Stimulated activated naive CD4-positive, alpha-beta T cell (primary cell): ENCODE measurements at regions not wholly inside any gene's neighbourhood (a gene's known extent, or its start where the extent isn't known, plus 50 kb on each side); places are given as distances from the start of the nearest gene placed in this dataset.
"Not testable (repeated sequence)": the region's sequence is repeated elsewhere in the genome, so short reads cannot be mapped to it uniquely, and the experiment has no call there.

Source experiments
- DNase-seq, 6 experiments: peaks; one replicate each; lab custom pipeline; 2025; lab: John Stamatoyannopoulos, UW

DNA sequence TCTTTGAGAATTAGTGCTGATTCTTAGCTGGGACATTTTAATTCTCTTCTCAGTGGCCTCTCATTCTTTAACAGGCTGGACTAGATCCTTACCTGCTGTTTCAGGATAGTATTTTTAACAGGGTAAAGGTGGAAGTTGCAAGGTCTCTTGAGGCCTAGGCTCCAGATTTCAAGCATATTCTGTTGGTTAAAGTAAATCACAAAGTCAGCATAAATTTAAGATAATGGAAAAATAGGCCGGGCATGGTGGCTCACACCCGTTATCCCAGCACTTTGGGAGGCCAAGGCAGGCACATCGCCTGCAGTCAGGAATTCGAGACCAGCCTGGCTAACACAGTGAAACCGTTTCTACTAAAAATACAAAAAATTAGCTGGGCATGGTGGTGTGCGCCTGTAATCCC, 1149.0 kb downstream of the EPHA7 start:
- no peak for DNase-seq

DNA sequence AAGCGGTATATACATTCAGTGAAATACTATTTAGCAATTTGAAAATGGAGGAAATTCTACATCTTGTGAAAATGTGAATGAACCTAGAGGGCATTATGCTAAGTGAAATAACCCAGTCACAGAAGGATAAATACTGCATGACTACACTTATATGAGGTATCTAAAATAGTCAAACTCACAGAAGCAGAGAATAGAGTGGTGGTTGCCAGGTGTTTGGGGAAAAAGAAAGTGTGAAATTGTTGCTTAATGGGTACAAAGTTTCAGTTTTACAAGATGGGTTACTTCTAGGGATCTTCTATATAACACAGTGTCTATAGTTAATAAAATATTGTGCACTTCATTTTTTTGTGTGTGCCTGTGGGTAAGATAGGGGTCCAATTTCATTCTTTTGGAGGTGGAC, 1152.0 kb downstream of the EPHA7 start:
- no peak for DNase-seq

DNA sequence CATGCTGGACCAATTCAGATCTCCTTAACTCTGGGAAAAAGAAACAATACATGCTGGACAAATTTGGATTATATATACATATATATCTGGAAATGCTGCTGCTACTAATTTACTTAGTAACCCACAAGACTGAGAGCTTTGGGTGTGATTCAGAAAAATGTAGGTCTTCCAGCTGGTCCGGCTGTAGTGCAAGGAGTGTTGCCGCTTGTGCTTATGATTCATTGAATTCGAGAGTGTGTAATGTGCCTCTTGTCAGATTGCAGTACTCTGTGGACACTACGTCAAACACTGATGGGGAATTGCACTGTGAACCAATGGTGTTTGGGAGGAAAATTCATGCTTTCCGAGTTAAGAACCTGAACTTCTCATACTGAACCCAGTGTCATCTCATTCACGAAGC, 1155.5 kb downstream of the EPHA7 start:
- no peak for DNase-seq

DNA sequence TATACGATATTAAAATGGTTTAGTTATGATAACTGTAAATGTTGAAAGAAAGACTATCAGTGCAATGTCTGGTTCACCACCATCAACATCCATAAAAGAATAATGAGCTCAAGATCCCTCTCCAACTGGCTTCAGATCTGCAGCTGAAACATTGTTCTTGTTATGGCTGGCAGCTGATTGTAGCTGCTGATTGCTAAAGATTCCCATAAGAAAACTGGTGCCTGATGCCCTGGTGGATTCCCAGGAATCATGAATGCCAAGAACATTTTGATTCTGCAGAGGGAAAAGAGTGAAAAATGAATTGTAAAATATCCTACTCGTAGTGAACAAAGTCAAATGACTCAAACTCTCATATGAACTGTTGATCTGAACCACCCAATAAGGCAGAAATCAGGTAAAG, 1160.2 kb downstream of the EPHA7 start:
- no peak for DNase-seq

DNA sequence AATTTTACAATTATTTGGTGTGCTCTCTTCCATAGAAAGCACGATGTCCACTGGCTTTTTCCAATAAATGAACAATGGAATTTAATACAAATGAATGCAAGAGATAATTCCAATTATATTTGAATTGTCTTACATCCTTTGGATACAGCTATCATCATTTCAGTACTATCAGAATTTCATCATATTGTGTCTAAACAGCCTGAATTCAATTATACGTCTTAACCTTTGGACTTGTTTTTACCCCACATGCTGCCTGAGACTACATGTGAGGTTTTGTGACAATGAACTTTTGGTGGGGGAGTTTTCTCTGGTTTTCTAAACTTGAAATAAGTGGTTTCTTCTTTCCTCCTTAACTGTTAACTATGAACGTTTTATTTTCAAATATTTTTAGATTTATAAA, 1176.0 kb downstream of the EPHA7 start:
- DNase-seq = no peak

DNA sequence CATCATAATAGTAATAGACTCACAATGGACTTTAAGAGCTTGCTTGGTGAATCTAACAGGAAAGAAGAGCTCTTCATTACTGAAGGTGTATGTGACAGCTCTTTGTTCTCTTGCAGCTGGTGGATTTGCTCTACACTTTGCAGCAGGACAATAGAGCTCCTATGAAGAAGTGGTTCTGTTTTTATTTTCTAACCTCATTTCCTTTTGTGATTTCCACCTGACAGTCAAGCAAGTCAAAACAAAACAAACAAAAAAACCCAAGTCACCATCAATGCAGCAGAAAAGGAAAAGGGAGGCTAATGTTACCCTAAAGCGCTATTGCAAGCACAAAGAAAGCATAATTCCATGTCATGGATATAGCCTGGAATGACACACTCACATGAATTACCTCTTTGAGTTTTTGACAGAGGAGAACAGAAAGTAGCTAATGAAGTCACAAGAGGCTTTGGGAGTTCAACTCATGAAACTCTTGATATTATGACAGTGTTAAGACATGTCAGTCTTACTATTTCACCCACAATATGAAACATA, 1188.1 kb downstream of the EPHA7 start:
- DNase-seq = no peak

DNA sequence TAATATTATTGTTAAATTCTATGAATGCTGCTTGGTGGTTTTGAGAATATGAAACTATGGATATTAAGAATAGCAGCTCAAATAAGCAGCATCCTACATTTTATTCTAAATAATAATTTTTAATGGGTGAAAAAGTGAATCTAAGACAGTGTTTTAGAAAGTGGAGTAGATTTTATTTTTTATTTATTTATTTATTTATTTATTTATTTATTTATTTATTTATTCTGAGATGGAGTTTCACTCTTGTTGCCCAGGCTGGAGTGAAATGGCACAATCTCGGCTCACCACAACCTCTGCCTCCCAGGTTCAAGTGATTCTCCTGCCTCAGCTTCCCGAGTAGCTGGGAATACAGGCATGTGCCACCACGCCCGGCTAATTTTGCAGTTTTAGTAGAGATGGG, 1199.4 kb downstream of the EPHA7 start:
- not testable (repeated sequence) for DNase-seq

DNA sequence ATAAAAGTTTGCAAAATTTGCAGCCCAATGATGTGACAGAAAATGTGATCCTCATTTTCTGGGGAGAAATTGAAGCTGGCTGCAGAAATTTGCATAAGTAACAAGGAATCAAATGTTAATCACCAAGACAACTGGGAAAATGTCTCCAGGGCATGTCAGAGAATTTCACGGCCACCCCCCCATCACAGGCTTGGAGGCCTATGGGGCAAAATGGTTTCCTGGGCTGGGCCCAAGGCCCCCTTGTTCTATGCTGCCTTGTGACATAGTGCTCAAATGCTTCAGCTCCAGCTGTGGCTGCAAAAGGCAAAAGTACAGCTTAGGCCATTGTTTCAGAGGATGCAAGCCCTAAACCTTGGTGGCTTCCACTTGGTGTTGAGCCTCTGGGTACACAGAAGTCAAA, 1202.6 kb downstream of the EPHA7 start:
- no peak for DNase-seq

DNA sequence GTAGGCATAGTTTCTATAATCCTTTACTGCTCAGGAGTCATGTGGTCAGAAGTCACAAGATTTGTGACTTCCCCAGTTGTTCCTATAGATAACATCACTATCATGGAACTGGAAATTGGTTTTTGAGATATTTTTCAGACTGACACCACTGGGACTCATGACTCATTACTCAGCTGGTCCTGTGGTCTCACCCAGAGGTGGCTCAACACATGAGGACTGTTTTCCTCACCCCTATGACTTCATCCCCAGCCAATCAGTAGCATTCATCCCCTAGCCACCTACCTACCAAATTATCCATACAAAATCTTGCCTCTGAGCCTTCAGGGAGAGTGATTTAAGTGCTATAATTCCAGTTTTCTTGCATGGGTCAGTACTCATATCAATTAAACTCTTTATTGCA, 1217.7 kb downstream of the EPHA7 start:
- DNase-seq = no peak

DNA sequence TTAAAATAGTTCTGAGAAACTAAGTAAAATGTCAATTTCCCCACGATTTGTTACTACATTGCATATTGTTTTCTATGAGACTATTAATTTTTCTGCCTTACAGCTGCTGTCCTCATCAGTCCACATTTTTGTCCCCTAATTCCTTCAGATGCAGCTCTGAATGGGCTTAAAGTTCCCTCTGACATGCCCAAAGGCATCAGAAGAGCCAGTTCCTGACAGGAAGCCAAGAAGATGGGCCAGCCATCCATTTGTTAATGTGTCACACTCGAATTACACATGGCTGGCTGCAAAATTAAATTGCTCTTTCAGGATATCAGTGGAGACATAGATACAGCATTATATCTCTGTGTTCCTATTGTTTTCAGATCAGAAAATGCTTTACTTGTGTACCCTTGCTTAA, 1223.0 kb downstream of the EPHA7 start:
- no peak for DNase-seq

DNA sequence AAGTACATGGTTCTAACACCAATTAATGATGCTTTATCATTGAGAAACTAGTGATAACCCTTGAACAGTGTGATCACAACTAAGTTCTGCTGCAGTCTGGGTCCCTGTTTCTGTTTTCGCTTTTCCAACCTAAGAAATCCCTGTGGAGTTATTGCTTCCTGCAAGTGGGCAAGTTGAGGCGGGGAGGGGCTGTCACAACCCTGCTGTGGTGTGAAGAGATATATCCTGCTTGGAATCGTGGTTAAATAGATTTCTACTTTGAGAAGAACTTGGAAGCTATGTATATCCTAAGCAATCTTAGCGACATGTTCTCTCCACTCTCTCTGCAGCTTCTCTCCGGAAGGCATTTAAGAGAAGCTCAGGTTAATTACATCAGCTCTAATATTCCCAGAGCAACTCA, 1223.6 kb downstream of the EPHA7 start:
- DNase-seq = no peak

DNA sequence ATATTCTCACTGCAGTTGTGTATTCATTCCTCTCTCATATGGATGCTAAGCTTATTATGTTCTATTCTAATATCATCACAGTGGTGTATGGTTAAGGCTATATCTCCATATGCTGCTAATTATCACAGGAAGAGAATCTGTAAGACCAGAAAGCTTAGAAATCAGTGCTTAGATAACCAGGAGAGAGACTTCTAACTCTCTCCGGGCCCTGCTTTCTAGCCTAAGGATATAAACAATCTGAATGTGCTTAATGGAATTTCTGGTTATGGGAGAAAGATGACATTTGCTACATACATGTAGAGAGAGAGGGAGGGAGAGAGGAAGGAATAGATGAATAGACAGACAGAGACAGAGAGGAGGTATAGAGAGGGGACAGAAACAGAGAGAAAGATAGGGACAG, 1231.3 kb downstream of the EPHA7 start:
- DNase-seq = no peak

DNA sequence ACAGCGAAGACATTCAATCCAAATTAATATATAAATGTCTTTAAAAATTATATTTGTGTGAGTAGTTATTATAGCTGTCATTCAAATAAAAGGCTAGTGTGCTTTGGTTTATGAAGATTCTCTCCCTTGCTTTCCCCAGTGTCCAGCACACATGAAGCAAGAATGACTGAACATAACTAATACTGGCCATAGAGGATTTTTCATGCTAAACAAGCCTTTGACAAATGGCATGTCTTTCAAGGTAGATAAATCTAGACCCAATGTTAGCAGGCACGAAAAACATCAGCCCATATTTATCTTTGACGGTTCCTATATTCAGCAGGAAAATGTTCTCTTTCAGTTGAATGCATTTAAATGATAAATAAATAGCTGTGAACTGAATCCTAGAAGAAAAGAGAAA, 1234.4 kb downstream of the EPHA7 start:
- no peak for DNase-seq

DNA sequence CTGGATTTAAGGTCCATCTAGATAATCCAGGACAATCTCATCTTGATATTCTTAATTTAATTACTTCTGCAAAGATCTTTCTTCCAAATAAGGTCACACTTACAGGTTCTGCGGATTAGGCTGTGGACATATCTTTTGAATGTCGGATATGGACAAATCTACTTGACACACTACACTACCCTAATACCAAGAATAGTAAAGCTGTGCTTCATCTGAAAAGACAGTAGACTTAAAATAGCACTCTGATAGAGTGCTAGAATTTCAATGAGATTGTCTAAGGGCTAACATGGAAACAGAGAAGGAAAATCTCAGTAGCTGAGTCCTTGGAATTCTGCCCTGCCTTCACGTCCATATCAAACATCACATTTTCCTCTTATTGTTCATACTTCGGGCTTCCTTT, 1238.0 kb downstream of the EPHA7 start:
- no peak for DNase-seq

DNA sequence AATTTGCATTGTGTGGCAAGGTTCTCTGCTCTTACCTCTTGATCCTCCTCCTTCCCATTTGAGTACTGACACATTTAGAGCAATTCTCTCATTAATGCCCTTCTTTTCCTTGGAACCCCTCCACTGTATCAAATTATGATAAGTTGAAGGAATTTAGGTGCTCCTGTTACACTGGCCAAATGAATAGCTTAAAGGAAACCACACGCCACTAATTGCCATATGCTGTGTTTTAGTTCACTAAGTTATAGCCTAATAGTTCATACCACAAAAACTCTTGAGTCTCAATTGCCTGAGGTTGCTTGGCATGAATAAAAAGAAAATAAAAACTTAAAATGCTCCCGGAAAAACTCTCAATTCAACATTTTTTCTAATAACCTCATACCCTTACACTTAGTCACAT, 1239.3 kb downstream of the EPHA7 start:
- no peak for DNase-seq

DNA sequence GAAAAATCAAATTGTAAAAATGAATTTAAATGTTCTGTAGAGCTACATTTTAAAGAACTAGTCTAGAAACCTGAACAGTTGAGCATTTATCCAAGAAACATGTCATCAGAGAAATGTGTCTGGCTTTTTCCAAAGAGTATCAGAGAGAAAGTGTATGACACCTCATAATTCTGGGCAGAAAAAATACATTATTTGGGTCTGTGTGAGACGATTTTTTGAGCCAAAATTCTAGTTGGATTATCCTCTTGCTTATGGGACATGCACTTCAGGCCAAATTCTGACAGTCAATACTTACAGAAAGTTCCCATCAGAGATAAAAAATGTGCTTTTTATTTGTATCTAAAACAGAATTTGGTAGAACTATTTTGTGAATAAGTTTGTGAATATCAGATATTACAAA, 1242.7 kb downstream of the EPHA7 start:
- DNase-seq = no peak

DNA sequence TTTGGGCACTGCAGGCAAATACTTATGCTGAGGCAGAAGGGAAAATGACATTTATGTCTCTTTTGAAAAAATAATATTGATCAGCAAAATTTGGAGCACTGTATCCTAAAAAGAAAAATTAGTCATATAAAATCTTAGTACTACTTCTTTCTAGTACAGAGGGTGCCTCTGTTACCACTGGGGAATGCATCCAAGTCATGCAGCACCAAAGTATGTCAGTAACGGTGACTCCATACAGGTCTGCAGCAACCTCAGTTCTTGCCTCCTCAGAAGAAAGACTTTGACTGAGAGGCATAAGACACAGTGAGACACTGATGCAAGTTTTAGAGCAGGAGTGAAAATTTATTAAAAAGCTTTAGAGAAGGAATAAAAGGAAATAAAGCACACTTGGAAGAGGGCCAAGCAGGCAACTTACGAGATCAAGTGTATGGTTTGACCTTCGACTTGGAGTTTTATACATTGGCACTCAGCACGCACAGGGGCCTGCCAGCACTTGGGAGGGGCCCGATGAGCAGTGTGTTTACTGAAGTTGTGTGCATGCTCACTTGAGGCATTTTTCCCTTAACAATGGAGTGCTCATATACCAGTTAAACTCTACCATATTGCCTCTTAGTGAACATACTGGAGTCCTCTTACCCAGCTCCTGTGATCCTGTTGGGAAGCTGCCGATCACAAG, 1244.8 kb downstream of the EPHA7 start:
- no peak for DNase-seq

DNA sequence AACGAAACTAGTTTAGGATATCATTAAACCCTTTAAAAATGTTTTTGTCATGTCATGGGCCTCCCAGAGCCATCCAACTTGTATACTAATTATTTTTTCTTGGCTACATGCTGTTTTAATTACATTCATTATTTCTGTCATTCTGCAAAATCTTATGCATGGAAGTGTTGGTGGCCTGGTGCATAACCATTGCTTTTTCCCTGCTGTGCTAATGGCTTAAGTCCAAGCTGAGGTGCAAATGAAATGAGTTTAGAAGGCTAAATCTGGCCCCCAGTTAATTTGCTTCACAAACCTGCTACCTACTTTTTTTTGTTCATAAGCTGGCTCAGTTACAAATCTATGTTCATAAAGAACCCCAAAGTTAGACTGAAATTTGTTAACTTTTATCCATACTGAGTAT, 1249.9 kb downstream of the EPHA7 start:
- DNase-seq = no peak

DNA sequence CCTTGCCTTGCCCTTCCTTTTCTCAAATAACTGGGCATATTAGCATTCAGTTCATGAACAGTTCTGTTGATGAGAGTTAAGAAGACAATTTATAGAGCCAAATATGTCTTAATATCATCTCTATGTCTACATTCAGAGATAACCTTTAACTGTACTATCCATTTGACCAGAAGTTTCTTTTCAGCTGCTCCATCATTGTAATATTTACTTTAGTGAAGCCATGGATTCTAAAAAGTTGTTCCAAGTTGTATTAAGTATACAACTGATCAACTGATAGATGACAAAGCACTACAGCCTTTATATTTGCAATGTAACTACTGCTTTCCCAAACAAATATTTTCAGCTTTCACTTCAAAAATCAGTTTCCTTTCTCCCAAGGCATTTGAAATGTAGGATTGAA, 1252.7 kb downstream of the EPHA7 start:
- no peak for DNase-seq

DNA sequence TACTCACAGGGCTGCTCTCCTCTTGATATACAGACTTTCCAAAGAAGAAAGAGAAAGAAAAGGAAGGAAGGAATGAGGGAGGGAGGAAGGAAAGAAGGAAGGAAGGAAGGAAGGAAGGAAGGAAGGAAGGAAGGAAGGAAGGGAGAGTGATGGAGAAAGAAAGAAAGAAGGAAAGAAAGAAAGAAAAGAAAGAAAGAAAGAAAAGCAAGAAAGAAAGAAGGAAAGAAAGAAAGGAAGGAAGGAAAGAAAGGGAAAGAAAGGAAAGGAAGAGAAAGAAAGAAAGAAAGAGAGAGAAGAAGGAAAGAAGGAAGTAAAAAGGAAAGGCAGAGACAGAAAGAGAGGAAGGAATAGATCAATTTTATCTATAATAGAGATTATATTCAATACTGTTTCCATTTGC, 1257.4 kb downstream of the EPHA7 start:
- DNase-seq = no peak

DNA sequence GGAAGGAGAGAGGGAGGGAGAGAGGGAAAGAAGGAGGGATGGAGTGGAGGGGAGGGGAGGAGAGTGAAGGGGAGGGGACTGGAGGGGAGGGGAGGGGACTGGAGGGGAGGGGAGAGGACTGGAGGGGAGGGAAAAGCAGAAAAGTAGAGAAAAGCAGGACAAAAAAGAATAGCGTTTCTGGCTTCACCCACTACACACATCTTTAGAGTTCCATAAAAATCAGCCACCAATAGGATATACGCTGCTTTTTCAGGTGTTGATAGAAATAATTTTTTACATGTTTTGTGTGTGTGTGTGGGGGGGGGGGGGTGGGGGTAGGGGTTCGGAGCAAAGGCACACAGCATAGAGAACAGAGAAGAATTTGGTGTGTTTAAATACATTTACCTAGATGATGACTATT, 1259.1 kb downstream of the EPHA7 start:
- DNase-seq = no peak

DNA sequence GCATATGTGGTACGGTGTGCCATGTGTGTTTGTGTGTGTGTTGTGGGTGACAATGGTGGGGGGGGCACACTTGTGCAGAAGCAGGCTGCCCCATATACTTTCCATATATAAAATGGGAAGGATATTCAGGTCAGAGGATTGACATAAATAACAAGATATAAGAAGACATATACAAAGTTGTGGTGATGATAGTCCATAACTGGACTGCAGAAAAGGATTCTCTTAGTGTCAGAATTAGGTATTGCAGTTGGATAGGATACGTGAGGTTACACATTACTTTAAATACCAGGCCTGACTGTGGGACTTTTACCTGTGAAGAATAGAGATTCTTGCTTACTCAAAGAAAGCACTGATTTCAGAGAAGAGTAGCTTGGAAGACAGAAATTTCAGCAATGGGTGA, 1260.3 kb downstream of the EPHA7 start:
- DNase-seq = no peak

DNA sequence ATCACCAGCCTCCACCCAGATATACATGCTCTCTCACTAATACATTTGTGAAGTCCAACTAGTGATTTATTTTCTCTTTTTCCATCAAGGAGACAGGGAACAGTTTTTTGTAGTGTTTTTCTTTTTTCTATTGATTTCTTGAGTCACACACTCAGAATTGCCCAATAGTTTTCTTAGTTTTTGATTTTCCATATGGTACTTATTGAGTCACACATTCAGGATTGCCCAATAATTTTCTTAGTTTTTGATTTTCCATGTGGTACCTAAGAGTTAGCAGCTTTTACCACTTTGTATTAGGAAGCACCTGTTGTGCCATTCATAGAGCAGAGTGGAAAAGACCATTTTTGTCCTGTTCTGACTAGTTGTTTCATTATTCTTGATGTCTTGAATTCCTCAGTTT, 1268.8 kb downstream of the EPHA7 start:
- DNase-seq = no peak

DNA sequence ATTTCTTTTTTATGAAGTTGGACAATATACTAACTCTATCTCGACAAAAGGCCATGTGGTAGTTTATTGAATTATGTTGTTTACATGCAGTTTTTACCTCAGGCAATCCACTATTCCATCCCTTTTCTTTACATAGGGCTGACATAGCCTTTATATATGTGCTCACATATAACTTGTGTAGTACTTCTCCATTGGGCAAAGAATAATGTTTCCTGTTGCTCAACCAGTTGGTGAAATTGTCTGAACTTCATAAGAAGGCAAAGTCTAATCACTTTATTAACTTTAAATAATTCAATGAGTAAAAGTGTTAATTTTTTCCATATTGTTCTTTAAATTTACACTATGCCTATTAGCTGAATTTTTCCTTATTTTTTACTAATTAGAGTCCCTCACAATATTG, 1272.1 kb downstream of the EPHA7 start:
- DNase-seq = no peak

DNA sequence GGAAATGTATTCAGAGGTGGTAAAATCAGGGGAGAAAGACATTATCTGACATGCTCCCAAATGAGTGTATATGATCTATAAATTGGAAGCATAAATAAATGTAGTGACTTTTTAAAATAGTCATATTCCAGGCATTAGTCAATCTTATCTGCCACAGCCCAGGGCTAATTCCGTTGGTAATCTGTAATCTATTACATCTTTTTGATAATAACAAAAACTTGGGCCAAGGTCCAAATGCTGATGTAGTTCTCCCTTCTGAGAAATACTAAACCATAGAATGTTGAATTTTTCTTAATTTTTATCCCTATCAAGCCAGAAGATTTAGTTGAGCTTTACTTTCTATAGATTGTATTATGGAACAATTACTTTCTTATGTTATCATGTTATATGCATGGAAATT, 1279.8 kb downstream of the EPHA7 start:
- no peak for DNase-seq
